Astrocyte of the hippocampus (primary cell): ENCODE measurements at regions not wholly inside any gene's neighbourhood (a gene's known extent, or its start where the extent isn't known, plus 50 kb on each side); places are given as distances from the start of the nearest gene placed in this dataset.
"Not testable (repeated sequence)": the region's sequence is repeated elsewhere in the genome, so short reads cannot be mapped to it uniquely, and the experiment has no call there.

Source experiments
- DNase-seq: peaks from one replicate; pipeline ENCODE4 v3.0.0; 2011; ENCODE audit warnings: low read depth, low spot score

- no peak for DNase-seq
Observed at GRCh38 chr7:101708223-101708622, 79.1 kb upstream of the MYL10 start.

DNA sequence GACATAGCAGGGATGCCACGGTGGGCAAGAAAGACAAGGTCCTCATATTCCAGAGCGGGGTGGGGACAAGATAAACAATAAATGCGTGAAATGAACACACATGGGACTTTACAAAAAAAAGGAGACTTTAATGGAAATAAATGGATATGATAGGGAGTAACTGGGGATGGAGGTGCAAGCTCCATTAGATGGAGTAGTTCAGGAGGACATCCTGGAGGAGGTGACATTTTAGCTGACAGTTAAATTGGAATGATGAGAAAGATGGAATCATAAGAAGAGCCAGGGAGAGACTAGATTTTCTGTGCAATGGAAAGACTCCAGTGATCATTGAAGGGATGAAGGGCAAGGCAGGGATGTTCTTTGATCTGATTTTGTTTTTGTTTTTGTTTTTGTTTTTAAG lies 83.6 kb upstream of the MYL10 start:
- DNase-seq: no peak

GRCh38 chr7:101714097-101714496 lies 85.0 kb upstream of the MYL10 start:
- no peak for DNase-seq

- peak; percentile 87 for DNase-seq
Observed at GRCh38 chr7:101717628-101718357, 88.7 kb upstream of the MYL10 start.

- no peak for DNase-seq
Observed at GRCh38 chr7:101718363-101719122, 89.4 kb upstream of the MYL10 start.

GRCh38 chr7:101719123-101719470 lies 90.0 kb upstream of the MYL10 start:
- no peak for DNase-seq

DNA sequence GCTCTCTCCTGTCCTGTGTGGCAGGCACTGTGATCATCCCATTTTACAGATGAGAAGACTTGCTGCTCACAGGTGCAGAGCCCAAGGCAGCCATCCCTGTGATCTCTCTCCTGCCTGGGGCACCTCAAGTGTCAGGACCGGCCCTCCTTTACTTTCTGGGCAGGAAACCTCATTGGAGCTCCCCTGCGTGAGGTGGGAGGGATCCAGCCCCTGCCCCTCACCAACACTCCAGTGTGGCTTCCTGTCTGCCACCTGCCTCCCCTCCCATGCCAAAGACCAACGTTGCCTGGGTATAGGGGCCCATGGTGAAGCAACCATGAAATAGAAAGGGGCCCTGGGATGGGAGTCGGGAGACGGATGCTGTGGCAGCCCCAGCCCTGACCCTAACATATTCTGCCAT lies 91.2 kb upstream of the MYL10 start:
- DNase-seq: no peak

DNA sequence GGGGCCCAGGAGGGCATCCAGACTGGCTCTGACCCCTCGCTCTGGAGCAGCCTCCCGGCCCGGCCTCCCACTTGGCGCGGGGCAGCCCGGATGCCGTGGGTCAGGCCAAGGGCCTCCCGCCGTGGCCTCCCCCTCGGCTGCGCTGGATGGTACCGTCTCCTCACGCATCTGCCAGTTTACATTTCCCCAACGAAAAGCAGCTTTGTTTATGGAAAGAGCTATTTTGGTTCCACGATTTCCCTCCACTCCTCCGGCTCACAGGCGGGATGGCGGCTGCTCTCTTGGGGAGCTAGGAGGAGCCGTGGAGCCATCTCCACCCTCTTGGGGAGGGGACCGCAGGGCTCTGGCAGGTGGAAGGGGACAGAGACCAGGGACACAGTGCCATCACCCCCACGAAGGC lies 93.2 kb upstream of the MYL10 start:
- DNase-seq: no peak

DNA sequence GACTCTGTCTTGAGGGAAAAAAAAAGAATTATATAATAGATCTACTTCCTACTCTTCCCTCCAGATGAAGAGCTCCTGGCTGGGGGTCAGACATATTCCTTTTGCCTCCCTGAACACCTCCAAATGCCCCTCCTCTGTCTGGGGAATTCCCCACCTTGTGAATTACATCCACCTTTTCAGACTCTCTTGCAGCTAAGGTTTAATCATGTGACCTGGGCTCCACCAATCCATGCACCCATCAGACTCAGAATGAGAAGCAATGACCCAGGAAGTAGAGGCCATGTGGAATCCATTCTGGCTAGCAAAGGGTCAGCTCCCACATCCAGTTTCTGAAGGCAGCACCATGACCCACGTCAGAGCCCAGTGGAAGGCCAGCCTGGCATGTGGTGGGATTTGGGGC lies 93.6 kb upstream of the CUX1 start:
- no peak for DNase-seq

GRCh38 chr7:101724957-101725356 lies 92.5 kb upstream of the CUX1 start:
- no peak for DNase-seq

- no peak for DNase-seq
Observed at GRCh38 chr7:101725921-101726320, 91.5 kb upstream of the CUX1 start.

GRCh38 chr7:101727184-101727583 lies 90.2 kb upstream of the CUX1 start:
- no peak for DNase-seq

DNA sequence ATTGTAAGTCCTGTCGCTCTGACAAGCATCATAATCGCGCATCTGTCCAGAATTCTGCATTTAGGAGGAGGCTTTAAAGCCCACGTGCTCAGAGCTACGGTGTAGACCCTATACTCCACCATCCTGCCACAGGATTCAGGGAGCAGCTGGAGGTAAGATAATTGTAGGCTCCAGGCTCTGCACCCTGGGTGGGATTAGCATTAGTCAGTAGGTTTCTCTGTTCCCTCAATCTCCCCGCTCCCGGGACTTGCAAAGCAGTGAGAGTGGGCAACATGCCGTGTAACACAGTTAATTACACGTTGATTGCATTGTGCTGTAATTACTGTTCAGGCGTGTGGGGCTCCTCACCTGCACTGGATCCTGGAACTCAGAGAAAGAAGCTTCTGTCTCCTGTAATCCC lies 89.3 kb upstream of the CUX1 start:
- no peak for DNase-seq

DNA sequence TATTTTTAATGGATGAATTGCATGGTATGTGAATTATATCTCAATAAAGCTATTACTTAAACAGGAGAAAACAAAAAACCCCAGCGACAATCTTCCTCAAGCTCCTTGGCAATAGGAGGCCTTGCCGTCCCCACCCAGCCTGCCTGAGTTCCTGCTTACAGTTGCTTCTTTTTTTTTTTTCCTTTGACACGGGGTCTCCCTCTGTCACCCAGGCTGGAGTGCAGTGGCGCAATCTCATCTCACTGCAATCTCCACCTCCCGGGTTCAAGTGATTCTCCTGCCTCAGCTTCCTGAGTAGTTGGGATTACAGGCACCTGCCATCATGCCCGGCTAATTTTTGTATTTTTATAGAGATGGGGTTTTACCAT lies 88.6 kb upstream of the CUX1 start:
- not testable (repeated sequence) for DNase-seq

GRCh38 chr7:101729241-101729883 lies 88.1 kb upstream of the CUX1 start:
- peak; percentile 92 for DNase-seq

DNA sequence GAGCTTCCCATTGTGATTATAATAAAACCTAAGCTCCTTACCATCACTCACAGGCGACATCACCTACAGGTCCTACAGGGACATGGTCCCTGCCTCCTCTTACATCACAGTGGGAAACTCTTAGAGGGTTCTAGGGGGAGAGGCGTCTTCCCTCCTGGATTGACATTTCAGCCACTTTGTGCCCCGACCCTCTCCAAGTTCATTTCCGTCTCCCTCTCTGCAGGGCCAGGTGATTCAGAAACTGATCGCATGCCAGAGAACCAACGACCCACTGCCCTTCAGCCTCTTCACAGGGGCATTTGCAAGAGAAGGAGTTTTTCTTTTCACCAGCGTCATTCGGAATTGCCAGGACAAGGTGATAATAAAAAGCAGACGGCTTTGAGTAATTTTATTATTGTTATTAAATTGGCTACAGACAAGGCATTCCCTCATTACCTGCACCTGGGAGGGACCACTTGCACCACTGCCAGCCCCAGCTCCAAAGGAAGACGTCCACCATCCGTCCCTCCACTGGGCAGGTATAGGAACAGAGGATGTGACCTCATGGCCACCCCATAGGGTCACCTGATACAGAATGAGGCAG lies 85.8 kb upstream of the CUX1 start:
- DNase-seq: no peak

DNA sequence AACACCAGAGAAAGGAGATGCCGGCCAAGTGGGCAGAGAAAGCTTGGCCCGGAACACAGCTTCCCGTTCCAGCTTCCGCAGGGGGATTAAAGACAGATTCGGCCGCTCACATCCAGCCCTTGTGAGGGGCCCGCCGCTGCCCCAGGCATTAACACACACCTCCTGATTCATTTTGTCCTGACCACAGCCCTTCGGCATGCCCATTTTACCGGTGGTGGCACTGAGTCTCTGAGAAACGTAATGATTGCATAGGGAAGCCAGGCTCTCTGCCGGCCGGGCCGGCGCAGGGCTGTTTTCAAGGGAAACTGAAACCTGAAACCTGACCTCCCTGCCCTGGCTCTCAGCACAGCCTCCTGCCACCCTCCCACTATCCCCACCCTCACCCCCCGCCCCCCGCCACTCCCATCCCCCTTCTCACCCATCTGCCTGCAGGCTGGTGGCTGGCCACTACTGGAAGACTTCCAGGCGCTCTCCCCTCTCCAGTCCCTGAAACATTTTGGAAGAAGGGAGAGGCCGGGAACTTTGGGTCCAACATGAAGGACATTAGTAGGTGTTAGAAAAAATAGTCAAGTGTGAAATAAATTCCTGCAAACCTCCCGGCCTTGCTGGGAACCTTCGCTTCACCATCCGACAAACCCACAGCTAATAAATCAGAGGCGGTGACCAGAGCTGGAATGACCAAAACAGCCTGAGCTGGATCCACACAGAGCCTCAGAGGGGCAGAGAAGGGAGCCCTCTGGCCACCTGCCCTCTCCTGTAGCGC lies 83.5 kb upstream of the CUX1 start:
- DNase-seq: peak; percentile 72

GRCh38 chr7:101736084-101736483 lies 81.3 kb upstream of the CUX1 start:
- no peak for DNase-seq

DNA sequence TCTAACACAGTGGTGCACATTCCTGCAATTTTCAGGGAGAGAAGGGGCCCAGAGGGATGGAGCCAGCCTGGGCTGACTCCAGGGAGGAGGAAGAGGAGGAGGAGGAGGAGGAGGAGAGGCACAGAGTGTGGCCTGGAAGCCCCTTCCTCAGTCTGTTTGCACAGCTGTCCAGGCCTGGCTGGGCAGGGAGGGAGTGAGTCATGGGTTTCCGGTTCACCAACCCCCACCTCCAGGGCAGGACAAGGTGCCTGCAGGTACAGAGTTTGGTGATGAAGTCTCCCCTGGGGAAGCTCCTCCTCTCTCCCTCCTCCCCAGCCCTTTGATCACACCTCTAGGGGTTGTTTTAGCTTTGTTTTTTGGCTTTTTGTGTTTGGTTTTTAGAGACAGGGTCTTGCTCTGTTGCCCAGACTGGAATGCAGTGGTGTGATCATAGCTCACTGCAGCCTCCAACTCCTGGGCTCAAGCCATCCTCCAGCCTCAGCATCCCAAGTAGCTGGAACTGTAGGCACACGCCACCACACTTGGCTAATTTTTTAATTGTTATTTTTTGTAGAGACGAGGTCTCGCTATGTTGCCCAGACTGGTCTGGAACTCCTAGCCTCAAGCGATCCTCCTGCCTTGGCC lies 77.5 kb upstream of the CUX1 start:
- DNase-seq: no peak

- no peak for DNase-seq
Observed at GRCh38 chr7:101740981-101741725, 76.3 kb upstream of the CUX1 start.
